Astrocyte (in vitro differentiated cells and primary cell): ENCODE measurements at regions not wholly inside any gene's neighbourhood (a gene's known extent, or its start where the extent isn't known, plus 50 kb on each side); places are given as distances from the start of the nearest gene placed in this dataset.

Experiments
- DNase-seq: peaks from one replicate; pipeline ENCODE4 v3.0.0-alpha.2; 2010; ENCODE audit warnings: low read depth
- FAIRE-seq: peaks from 2 replicates; lab custom pipeline; 2011; peaks lifted over from hg19 to GRCh38; lab: Jason Lieb, UNC
- H2AFZ ChIP-seq: 2 replicates; pipeline ENCODE4 v1.6.0; 2012; ENCODE audit warnings: low read depth, low read length, inconsistent platforms
- H3K27ac ChIP-seq: 2 replicates; pipeline ENCODE4 v1.5.1; 2011; ENCODE audit warnings: low read depth, low read length, inconsistent platforms
- H3K27me3 ChIP-seq: 2 replicates; pipeline ENCODE4 v1.6.0; 2011; ENCODE audit warnings: low read length, inconsistent platforms; ENCODE audit not compliant: insufficient read depth
- H3K36me3 ChIP-seq: 2 replicates; pipeline ENCODE4 v1.5.1; 2011; ENCODE audit warnings: low read length, inconsistent platforms; ENCODE audit not compliant: insufficient read depth
- H3K4me1 ChIP-seq: 2 replicates; pipeline ENCODE4 v1.5.1; 2011; ENCODE audit warnings: low read length, inconsistent platforms; ENCODE audit not compliant: insufficient read depth
- H3K4me2 ChIP-seq: 2 replicates; pipeline ENCODE4 v1.6.0; 2012; ENCODE audit warnings: low read length, inconsistent platforms
- H3K4me3 ChIP-seq: 2 replicates; pipeline ENCODE4 v1.5.1; 2011; ENCODE audit warnings: low read depth, mild to moderate bottlenecking, low read length, inconsistent platforms; ENCODE audit not compliant: insufficient read depth
- H3K79me2 ChIP-seq: 2 replicates; pipeline ENCODE4 v1.6.0; 2012; ENCODE audit warnings: mild to moderate bottlenecking, low read length, inconsistent platforms; ENCODE audit not compliant: insufficient read depth
- H3K9ac ChIP-seq: 2 replicates; pipeline ENCODE4 v1.6.0; 2012; ENCODE audit warnings: mild to moderate bottlenecking, low read length, inconsistent platforms
- H3K9me3 ChIP-seq: 2 replicates; pipeline ENCODE4 v1.5.1; 2012; ENCODE audit warnings: low read depth, mild to moderate bottlenecking, low read length, inconsistent platforms; ENCODE audit not compliant: insufficient read depth
- H4K20me1 ChIP-seq: 2 replicates; pipeline ENCODE4 v1.6.0; 2012; ENCODE audit warnings: low read length, inconsistent platforms; ENCODE audit not compliant: insufficient read depth
- H3K27ac Mint-ChIP-seq: one replicate; pipeline ENCODE4 v1.8.0; 2021; ENCODE audit warnings: mild to moderate bottlenecking, mixed read lengths; ENCODE audit not compliant: unreplicated experiment
- H3K27me3 Mint-ChIP-seq: one replicate; pipeline ENCODE4 v1.8.0; 2021; ENCODE audit warnings: low read depth, mixed read lengths; ENCODE audit not compliant: unreplicated experiment
- H3K36me3 Mint-ChIP-seq: one replicate; pipeline ENCODE4 v1.8.0; 2021; ENCODE audit warnings: low read depth, mixed read lengths; ENCODE audit not compliant: unreplicated experiment
- H3K4me1 Mint-ChIP-seq: one replicate; pipeline ENCODE4 v1.8.0; 2021; ENCODE audit warnings: low read depth, mixed read lengths; ENCODE audit not compliant: unreplicated experiment
- H3K4me3 Mint-ChIP-seq: one replicate; pipeline ENCODE4 v1.8.0; 2021; ENCODE audit warnings: mild to moderate bottlenecking, moderate library complexity, mixed read lengths; ENCODE audit not compliant: unreplicated experiment
- H3K9me3 Mint-ChIP-seq: one replicate; pipeline ENCODE4 v1.8.0; 2021; ENCODE audit warnings: mild to moderate bottlenecking, mixed read lengths; ENCODE audit not compliant: unreplicated experiment
- EZH2 ChIP-seq: IDR thresholded peaks from 2 replicates; pipeline ENCODE4 v1.6.1; 2012; ENCODE audit warnings: mild to moderate bottlenecking, low read length, inconsistent platforms; ENCODE audit not compliant: insufficient read depth
- TF ChIP-seq, protein P1 (sequence below): IDR thresholded peaks from 2 replicates; pipeline ENCODE4 v1.5.1; 2011; ENCODE audit warnings: low read depth, mild to moderate bottlenecking, inconsistent platforms, low read length, moderate library complexity; ENCODE audit not compliant: insufficient read depth

DNA sequence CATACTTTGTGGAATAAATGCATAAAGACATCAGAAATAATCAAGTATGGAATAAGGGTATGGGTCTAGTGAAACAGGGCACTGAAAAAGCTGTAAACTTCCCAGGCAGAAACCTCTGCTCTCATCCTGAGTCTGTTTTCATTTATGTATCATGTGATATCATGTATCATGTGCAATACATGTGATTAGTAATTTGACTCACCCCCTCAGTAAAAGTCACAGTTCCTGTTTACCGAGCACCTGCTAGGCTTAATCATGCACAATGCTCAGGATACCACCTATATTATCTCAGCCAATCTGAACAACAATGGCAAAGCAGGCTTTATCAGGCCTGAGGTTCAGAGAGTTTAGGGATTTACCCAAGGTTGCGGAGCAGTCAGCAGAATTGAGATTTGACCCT is 250.6 kb upstream of the TENM4 start:
- Histone ChIP-seq H3K27ac (no peak overlapping the region), H4K20me1 (no peaks in the 10 kb centered on the region), H3K79me2 (no peaks in the 10 kb centered on the region), H3K4me2 (no peak overlapping the region), H3K9me3 (no peaks in the 10 kb centered on the region), H3K4me3 (no peak overlapping the region), H3K4me1 (no peaks in the 10 kb centered on the region), H3K36me3 (no peaks in the 10 kb centered on the region), H2AFZ (no peak overlapping the region), H3K27me3 (no peaks in the 10 kb centered on the region), H3K9ac (no peak overlapping the region)
- Mint-ChIP-seq H3K9me3 (no peaks in the 10 kb centered on the region), H3K4me3 (no peak overlapping the region), H3K27ac (no peak overlapping the region), H3K4me1 (peaks cover 4% of the 10 kb centered on the region), H3K36me3 (no peaks in the 10 kb centered on the region), H3K27me3 (peaks cover 2% of the 10 kb centered on the region)
- FAIRE-seq = no peak
- TF ChIP-seq, protein P1, sequence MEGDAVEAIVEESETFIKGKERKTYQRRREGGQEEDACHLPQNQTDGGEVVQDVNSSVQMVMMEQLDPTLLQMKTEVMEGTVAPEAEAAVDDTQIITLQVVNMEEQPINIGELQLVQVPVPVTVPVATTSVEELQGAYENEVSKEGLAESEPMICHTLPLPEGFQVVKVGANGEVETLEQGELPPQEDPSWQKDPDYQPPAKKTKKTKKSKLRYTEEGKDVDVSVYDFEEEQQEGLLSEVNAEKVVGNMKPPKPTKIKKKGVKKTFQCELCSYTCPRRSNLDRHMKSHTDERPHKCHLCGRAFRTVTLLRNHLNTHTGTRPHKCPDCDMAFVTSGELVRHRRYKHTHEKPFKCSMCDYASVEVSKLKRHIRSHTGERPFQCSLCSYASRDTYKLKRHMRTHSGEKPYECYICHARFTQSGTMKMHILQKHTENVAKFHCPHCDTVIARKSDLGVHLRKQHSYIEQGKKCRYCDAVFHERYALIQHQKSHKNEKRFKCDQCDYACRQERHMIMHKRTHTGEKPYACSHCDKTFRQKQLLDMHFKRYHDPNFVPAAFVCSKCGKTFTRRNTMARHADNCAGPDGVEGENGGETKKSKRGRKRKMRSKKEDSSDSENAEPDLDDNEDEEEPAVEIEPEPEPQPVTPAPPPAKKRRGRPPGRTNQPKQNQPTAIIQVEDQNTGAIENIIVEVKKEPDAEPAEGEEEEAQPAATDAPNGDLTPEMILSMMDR = no peak
- no peak for TF ChIP-seq EZH2
- no peak for DNase-seq

DNA sequence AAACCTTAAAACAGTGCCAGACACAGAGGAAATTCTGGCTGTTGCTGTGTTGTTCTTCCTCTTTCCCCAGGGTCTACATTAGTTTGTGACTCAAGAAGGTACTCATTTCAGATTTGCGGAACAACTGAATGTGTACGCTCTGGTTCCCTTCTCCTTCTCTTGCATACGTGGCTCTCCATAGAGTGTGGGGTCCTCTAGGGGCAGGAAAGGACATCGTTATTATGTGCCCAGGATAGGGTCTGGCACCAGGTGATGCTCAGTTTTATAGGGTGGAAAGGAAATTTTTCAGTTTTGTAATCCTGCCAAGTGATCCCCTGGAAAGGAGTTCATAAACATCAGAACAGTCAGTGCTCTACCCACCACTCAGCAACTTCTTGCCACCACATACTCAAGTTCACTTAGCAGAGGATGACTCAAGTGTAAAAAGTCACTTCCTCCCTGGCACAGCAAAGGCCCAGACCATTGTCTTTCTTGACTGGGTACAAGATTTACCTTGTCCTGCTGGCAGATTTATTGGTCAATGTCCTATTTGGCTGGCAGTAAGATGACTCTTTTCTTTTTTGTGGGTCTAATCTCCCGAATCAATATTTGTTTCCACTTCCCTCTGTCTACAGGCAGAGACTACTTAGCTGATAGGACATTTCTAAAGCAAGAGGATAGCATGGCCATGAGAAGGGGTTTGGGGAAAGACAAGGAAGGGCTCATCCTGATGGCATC is 246.0 kb upstream of the TENM4 start:
- Histone ChIP-seq H3K4me1 (no peaks in the 10 kb centered on the region), H3K4me3 (no peak overlapping the region), H3K4me2 (no peak overlapping the region), H3K79me2 (no peaks in the 10 kb centered on the region), H3K9me3 (no peaks in the 10 kb centered on the region), H3K9ac (no peak overlapping the region), H4K20me1 (no peaks in the 10 kb centered on the region), H3K36me3 (no peaks in the 10 kb centered on the region), H3K27me3 (no peaks in the 10 kb centered on the region), H3K27ac (no peak overlapping the region), H2AFZ (no peak overlapping the region)
- Mint-ChIP-seq H3K27me3 (peaks cover 2% of the 10 kb centered on the region), H3K27ac (no peak overlapping the region), H3K36me3 (no peaks in the 10 kb centered on the region), H3K4me1 (peaks cover 3% of the 10 kb centered on the region), H3K9me3 (no peaks in the 10 kb centered on the region), H3K4me3 (no peak overlapping the region)
- FAIRE-seq (no peak), DNase-seq (no peak)
- no peak for TF ChIP-seq EZH2
- TF ChIP-seq, protein P1 = no peak

DNA sequence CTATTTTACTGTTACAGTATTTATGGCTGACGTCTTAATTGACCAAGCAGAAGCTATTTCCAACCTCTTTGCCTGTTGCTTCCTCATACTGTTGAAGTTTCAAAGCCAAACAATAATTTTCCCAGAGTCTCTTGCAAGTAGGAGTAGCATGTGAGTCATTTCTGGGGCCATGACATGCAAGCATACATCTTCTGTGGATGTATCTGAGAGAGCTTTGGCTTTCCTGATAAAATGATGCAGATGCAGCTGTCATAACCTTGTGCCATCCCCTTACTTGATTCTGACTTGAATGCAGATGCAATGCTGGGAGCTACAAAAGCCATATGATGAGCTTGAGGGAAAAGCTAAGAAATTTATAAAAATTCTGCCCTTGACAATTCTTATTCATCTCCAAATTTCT is 243.1 kb upstream of the TENM4 start:
- DNase-seq = no peak
- H3K27ac ChIP-seq = no peak overlapping the region
- H3K4me3 Mint-ChIP-seq = no peak overlapping the region
- H3K27ac Mint-ChIP-seq = no peak overlapping the region
- no peaks in the 10 kb centered on the region for H3K9me3 Mint-ChIP-seq
- no peaks in the 10 kb centered on the region for H3K36me3 ChIP-seq
- no peaks in the 10 kb centered on the region for H3K36me3 Mint-ChIP-seq
- FAIRE-seq = no peak
- H3K27me3 Mint-ChIP-seq = no peaks in the 10 kb centered on the region
- no peaks in the 10 kb centered on the region for H4K20me1 ChIP-seq
- no peaks in the 10 kb centered on the region for H3K79me2 ChIP-seq
- no peaks in the 10 kb centered on the region for H3K27me3 ChIP-seq
- TF ChIP-seq, protein P1 = no peak
- no peak for TF ChIP-seq EZH2
- H2AFZ ChIP-seq = no peak overlapping the region
- no peaks in the 10 kb centered on the region for H3K9me3 ChIP-seq
- no peak overlapping the region for H3K4me3 ChIP-seq
- H3K4me1 ChIP-seq = no peaks in the 10 kb centered on the region
- peaks cover 3% of the 10 kb centered on the region for H3K4me1 Mint-ChIP-seq
- no peak overlapping the region for H3K9ac ChIP-seq
- no peak overlapping the region for H3K4me2 ChIP-seq
